SK-N-SH (cell line): ENCODE measurements at regions not wholly inside any gene's neighbourhood (a gene's known extent, or its start where the extent isn't known, plus 50 kb on each side); places are given as distances from the start of the nearest gene placed in this dataset.

Experiments used
- GABPA ChIP-seq: IDR thresholded peaks from 2 replicates; pipeline ENCODE4 v1.4.0; 2012; ENCODE audit warnings: low read depth, mild to moderate bottlenecking
- RAD21 ChIP-seq: IDR thresholded peaks from 2 replicates; pipeline ENCODE4 v1.6.1; 2012; ENCODE audit warnings: mild to moderate bottlenecking, low read length
- SMC3 ChIP-seq: IDR thresholded peaks from 2 replicates; pipeline ENCODE4 v1.6.1; 2012; ENCODE audit warnings: low read depth, low read length, improper control_type of control experiment
- TCF12 ChIP-seq: IDR thresholded peaks from 2 replicates; pipeline ENCODE4 v1.4.0; 2012
- TF ChIP-seq, protein P1 (sequence below): fragments of 200-600 bp; sonication (generic); IDR thresholded peaks from 2 replicates; pipeline ENCODE4 v1.6.1; 2017; ENCODE audit warnings: antibody characterized with exemption, mild to moderate bottlenecking, moderate library complexity

DNA sequence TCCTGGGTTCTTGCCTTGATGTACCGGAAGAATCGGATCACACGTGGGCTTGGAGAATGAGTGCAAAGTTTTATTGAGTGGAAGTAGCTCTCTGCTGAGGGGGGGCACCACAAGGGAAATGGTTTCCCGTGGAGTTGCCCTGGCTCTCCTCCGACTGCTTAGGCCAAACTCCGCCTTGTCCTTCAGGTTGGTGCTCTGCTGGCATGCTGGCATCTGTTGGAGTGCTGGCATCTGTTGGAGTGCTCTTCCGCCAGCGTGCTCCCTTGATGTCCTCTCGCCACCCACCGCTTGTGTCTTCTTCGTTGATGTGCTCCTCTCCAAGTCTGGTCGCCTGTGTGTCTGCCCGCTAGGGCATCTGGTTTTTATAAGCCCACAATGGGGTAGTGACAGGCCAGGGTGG lies 317.1 kb upstream of the HSF2 start:
- TF ChIP-seq, protein P1, sequence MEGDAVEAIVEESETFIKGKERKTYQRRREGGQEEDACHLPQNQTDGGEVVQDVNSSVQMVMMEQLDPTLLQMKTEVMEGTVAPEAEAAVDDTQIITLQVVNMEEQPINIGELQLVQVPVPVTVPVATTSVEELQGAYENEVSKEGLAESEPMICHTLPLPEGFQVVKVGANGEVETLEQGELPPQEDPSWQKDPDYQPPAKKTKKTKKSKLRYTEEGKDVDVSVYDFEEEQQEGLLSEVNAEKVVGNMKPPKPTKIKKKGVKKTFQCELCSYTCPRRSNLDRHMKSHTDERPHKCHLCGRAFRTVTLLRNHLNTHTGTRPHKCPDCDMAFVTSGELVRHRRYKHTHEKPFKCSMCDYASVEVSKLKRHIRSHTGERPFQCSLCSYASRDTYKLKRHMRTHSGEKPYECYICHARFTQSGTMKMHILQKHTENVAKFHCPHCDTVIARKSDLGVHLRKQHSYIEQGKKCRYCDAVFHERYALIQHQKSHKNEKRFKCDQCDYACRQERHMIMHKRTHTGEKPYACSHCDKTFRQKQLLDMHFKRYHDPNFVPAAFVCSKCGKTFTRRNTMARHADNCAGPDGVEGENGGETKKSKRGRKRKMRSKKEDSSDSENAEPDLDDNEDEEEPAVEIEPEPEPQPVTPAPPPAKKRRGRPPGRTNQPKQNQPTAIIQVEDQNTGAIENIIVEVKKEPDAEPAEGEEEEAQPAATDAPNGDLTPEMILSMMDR: no peak
- TF ChIP-seq SMC3: no peak
- no peak for TF ChIP-seq GABPA
- no peak for TF ChIP-seq TCF12
- TF ChIP-seq RAD21: no peak
